K562 (cell line): ENCODE measurements at regions not wholly inside any gene's neighbourhood (a gene's known extent, or its start where the extent isn't known, plus 50 kb on each side); places are given as distances from the start of the nearest gene placed in this dataset.

Experiments used
- ATAC-seq: fragments of 200-7000 bp; cut with Tn5 transposase; 3 replicates; pipeline ENCODE4 v1.9.1; 2020; ENCODE audit warnings: moderate library complexity
- BruUV-seq: library from RNA; stranded (reverse); fragments of 400-500 nt; replicated peaks from 2 replicates; lab custom pipeline; 2021; lab: Mats Ljungman, UMichigan
- CTCF ChIA-PET: fragments of 300-600 bp; formaldehyde crosslinking; extraction: SDS; loops from one replicate; lab custom pipeline; 2021; ENCODE audit warnings: low intra/inter-chr PET ratio; lab: Yijun Ruan, JAX
- POLR2A ChIA-PET: fragments of 300-600, 350-650 bp; sonication (Branson Sonifier 250); formaldehyde crosslinking; extraction: SDS; loops from one replicate; lab custom pipeline; 2021; ENCODE audit warnings: antibody characterized with exemption, inconsistent platforms; lab: Yijun Ruan, JAX
- DNase-seq, 4 experiments: peaks; one replicate each; pipeline versions ENCODE4 v3.0.0 to v3.0.0-alpha.2; 2011 to 2018; ENCODE audit warnings: low spot score in 3 of 4, mixed read lengths in 3 of 4; ENCODE audit errors: extremely low read depth in 1 of 4
- FAIRE-seq: peaks from 2 replicates; lab custom pipeline; 2011; peaks lifted over from hg19 to GRCh38; lab: Jason Lieb, UNC
- H2AFZ ChIP-seq: 2 replicates; pipeline ENCODE4 v1.6.0; 2011; ENCODE audit warnings: low read depth, low read length, control low read depth, inconsistent platforms
- H3K27ac ChIP-seq: fragments of 200-600 bp; 3 replicates; pipeline ENCODE4 v1.8.0; 2011; ENCODE audit warnings: low read depth, mild to moderate bottlenecking, control low read depth, inconsistent platforms, low read length, moderate library complexity, mixed read lengths; ENCODE audit errors: extremely low read depth
- H3K27me3 ChIP-seq, 2 experiments: fragments of 300-600 bp in 1 of 2; 2 replicates in 1 of 2; 3 replicates in 1 of 2; pipeline versions ENCODE4 v1.6.0 to v1.8.0; 2011; ENCODE audit warnings: inconsistent platforms in 2 of 2, low read length in 2 of 2, mild to moderate bottlenecking in 1 of 2, mixed read lengths in 1 of 2, moderate library complexity in 1 of 2; ENCODE audit not compliant: control insufficient read depth in 2 of 2, insufficient read depth in 2 of 2
- H3K36me3 ChIP-seq: fragments of 300-600 bp; 3 replicates; pipeline ENCODE4 v1.8.0; 2011; ENCODE audit warnings: mild to moderate bottlenecking, low read length, inconsistent platforms; ENCODE audit not compliant: control insufficient read depth, insufficient read depth
- H3K4me1 ChIP-seq, 2 experiments: fragments of 200-600 bp in 1 of 2; replicated peaks in 1 of 2; 2 replicates in 1 of 2; 3 replicates in 1 of 2; pipeline versions ENCODE4 v1.5.1 to v1.8.0; 2011; ENCODE audit warnings: inconsistent platforms in 2 of 2, low read length in 2 of 2, mild to moderate bottlenecking in 1 of 2, mixed read lengths in 1 of 2, moderate library complexity in 1 of 2; ENCODE audit not compliant: control insufficient read depth in 2 of 2, insufficient read depth in 2 of 2
- H3K4me2 ChIP-seq: 2 replicates; pipeline ENCODE4 v1.6.1; 2011; ENCODE audit warnings: low read length, control low read depth, inconsistent platforms, mixed read lengths; ENCODE audit not compliant: insufficient read depth
- H3K4me3 ChIP-seq: fragments of 200-600 bp; sonication (generic), shearing (Covaris generic); 2 replicates; pipeline ENCODE4 v1.5.1; 2016; ENCODE audit warnings: control low read depth, inconsistent platforms
- H3K79me2 ChIP-seq: fragments of 200-600 bp; 3 replicates; pipeline ENCODE4 v1.8.0; 2011; ENCODE audit warnings: low read length, inconsistent platforms; ENCODE audit not compliant: control insufficient read depth, insufficient read depth
- H3K9ac ChIP-seq, 2 experiments: 2 replicates each; pipeline versions ENCODE4 v1.6.0 to v1.6.1; 2011; ENCODE audit warnings: low read depth in 2 of 2, low read length in 2 of 2, control low read depth in 1 of 2, inconsistent platforms in 1 of 2, mild to moderate bottlenecking in 1 of 2, mixed read lengths in 1 of 2; ENCODE audit not compliant: insufficient read depth in 1 of 2
- H3K9me1 ChIP-seq: one replicate; pipeline ENCODE4 v1.6.0; 2011; ENCODE audit warnings: inconsistent platforms, mild to moderate bottlenecking, low read length, moderate library complexity; ENCODE audit not compliant: control insufficient read depth, insufficient read depth
- H3K9me3 ChIP-seq: replicated peaks from 2 replicates; pipeline ENCODE4 v1.5.1; 2011; ENCODE audit warnings: low read depth, low read length, inconsistent platforms; ENCODE audit not compliant: control insufficient read depth, insufficient read depth
- H4K20me1 ChIP-seq: replicated peaks from 2 replicates; pipeline ENCODE4 v1.6.1; 2011; ENCODE audit warnings: low read length, inconsistent platforms, mixed read lengths; ENCODE audit not compliant: control insufficient read depth, insufficient read depth
- CCNT2 ChIP-seq: IDR thresholded peaks from 2 replicates; pipeline ENCODE4 v1.6.1; 2011; ENCODE audit warnings: borderline replicate concordance, low read depth, mild to moderate bottlenecking, moderate library complexity, mixed read lengths, low read length; ENCODE audit not compliant: insufficient read length; ENCODE audit errors: extremely low read depth
- KDM5B ChIP-seq: fragments of 200-600 bp; sonication (generic); IDR thresholded peaks from 2 replicates; pipeline ENCODE4 v1.6.1; 2012; ENCODE audit warnings: low read depth, mild to moderate bottlenecking, moderate library complexity, low read length, control low read depth, inconsistent platforms; ENCODE audit not compliant: insufficient replicate concordance
- MCM5 ChIP-seq: fragments of 450-650 bp; IDR thresholded peaks from 2 replicates; pipeline ENCODE4 v1.6.1; 2016; ENCODE audit warnings: low read depth
- SNAPC5 ChIP-seq: fragments of 250-450 bp; sonication (Bioruptor Pico); IDR thresholded peaks from 2 replicates; pipeline ENCODE4 v1.8.0; 2021; ENCODE audit warnings: moderate library complexity, mild to moderate bottlenecking, inconsistent platforms
- TCF7 ChIP-seq: sonication (generic); IDR thresholded peaks from 2 replicates; pipeline ENCODE4 v1.6.1; 2016; ENCODE audit warnings: antibody characterized with exemption, borderline replicate concordance
- WHSC1 ChIP-seq: IDR thresholded peaks from one replicate; pipeline ENCODE4 v1.6.1; 2012; ENCODE audit warnings: low read length, control low read depth, inconsistent platforms
- ZC3H4 ChIP-seq: sonication (generic); formaldehyde crosslinking; IDR thresholded peaks from 2 replicates; pipeline ENCODE4 v1.9.0; 2021; ENCODE audit warnings: missing genetic modification reagents, borderline replicate concordance
- ZNF143 ChIP-seq: sonication (generic); formaldehyde crosslinking; IDR thresholded peaks from 2 replicates; pipeline ENCODE4 v1.9.0; 2022; ENCODE audit warnings: mild to moderate bottlenecking, missing genetic modification reagents
- ZNF584 ChIP-seq: fragments of 200-800 bp; sonication (Bioruptor generic); IDR thresholded peaks from 2 replicates; pipeline ENCODE4 v1.6.1; 2016; ENCODE audit warnings: low read depth, mild to moderate bottlenecking, missing genetic modification characterization, missing compliant biosample characterization
- WGBS: fragments of 100-300 bp; shearing (Covaris generic); methylation state at CpG from one replicate; pipeline ENCODE4 v1.1.6; 2016; ENCODE audit warnings: low coverage, mixed read lengths; ENCODE audit not compliant: insufficient coverage; ENCODE audit errors: missing lambda C conversion rate; 5-methylcytosine and 5-hydroxymethylcytosine counted together
- in situ Hi-C: fragments of 300-500 bp; cut with MboI; formaldehyde crosslinking; loops from 4 replicates; pipeline ENCODE4 v1.15.0; 2018; ENCODE audit warnings: inconsistent platforms, mixed read lengths
- intact Hi-C: fragments of 100-400 bp; cut with micrococcal nuclease; formaldehyde crosslinking; loops from 2 replicates; pipeline ENCODE4 v1.14.2; 2022

GRCh38 chr3:153845311-153845710, 275.9 kb upstream of the ARHGEF26 start:
- CTCF ChIA-PET = no interaction called here
- intact Hi-C loops = no loop called here

GRCh38 chr3:153848702-153849101, 272.5 kb upstream of the ARHGEF26 start:
- H3K9me1 ChIP-seq = no peaks in the 10 kb centered on the region
- H3K9ac ChIP-seq = no peak overlapping the region
- CTCF ChIA-PET = no interaction called here
- POLR2A ChIA-PET = no interaction called here
- no peaks in the 10 kb centered on the region for H3K79me2 ChIP-seq
- ATAC-seq = no peak
- no TSS peak for BruUV-seq
- no peaks in the 10 kb centered on the region for H3K36me3 ChIP-seq
- in situ Hi-C loops (no loop called here), intact Hi-C loops (no loop called here)
- no peaks in the 10 kb centered on the region for H3K4me1 ChIP-seq
- H4K20me1 ChIP-seq = no peaks in the 10 kb centered on the region
- no peak for TF ChIP-seq TCF7
- no peak overlapping the region for H2AFZ ChIP-seq
- DNase-seq = no peak
- no peak overlapping the region for H3K4me3 ChIP-seq
- no peaks in the 10 kb centered on the region for H3K9me3 ChIP-seq
- WGBS = 0% methylated on average over 3 of the region's 3 CpGs
- no peaks in the 10 kb centered on the region for H3K27me3 ChIP-seq
- no peak overlapping the region for H3K4me2 ChIP-seq
- no peak overlapping the region for H3K27ac ChIP-seq
- no peak for FAIRE-seq

More at GRCh38 chr3:153845311-153845710, 275.9 kb upstream of the ARHGEF26 start:
- FAIRE-seq = no peak
- H3K9ac ChIP-seq = no peak overlapping the region
- DNase-seq = no peak
- H3K4me2 ChIP-seq = no peak overlapping the region
- no peaks in the 10 kb centered on the region for H3K79me2 ChIP-seq
- POLR2A ChIA-PET = no interaction called here
- WGBS = 4% methylated on average over 4 of the region's 4 CpGs
- H3K9me3 ChIP-seq = no peaks in the 10 kb centered on the region
- H3K36me3 ChIP-seq = no peaks in the 10 kb centered on the region
- in situ Hi-C loops = no loop called here
- H2AFZ ChIP-seq = no peak overlapping the region
- no peak overlapping the region for H3K4me3 ChIP-seq
- no peaks in the 10 kb centered on the region for H3K9me1 ChIP-seq
- BruUV-seq = no TSS peak
- no peak overlapping the region for H3K27ac ChIP-seq
- H3K4me1 ChIP-seq = no peaks in the 10 kb centered on the region
- no peak for ATAC-seq
- no peak for TF ChIP-seq ZNF143 (CRISPR knock-in tag)
- TF ChIP-seq ZC3H4 (CRISPR knock-in tag) = no peak
- no peak for TF ChIP-seq KDM5B
- no peak for TF ChIP-seq MCM5
- TF ChIP-seq ZNF584 (CRISPR knock-in tag) = no peak
- no peak for TF ChIP-seq WHSC1
- no peak for TF ChIP-seq SNAPC5
- no peak for TF ChIP-seq CCNT2
- H3K27me3 ChIP-seq = no peaks in the 10 kb centered on the region
- no peaks in the 10 kb centered on the region for H4K20me1 ChIP-seq
